Vagina (tissue), 2 donors: ENCODE measurements at regions not wholly inside any gene's neighbourhood (a gene's known extent, or its start where the extent isn't known, plus 50 kb on each side); places are given as distances from the start of the nearest gene placed in this dataset.

Experiments used
- DNase-seq, 2 donors: peaks; one replicate each; pipeline ENCODE4 v3.0.0-alpha.2; 2017; ENCODE audit errors: extremely low spot score in 2 of 2
- H3K27ac ChIP-seq: fragments of 200-600 bp; sonication (generic); one replicate; pipeline ENCODE4 v1.5.1; 2019
- H3K27me3 ChIP-seq: fragments of 200-600 bp; sonication (generic); one replicate; pipeline ENCODE4 v1.5.1; 2019
- H3K36me3 ChIP-seq, 2 donors: fragments of 200-600 bp; sonication (generic); one replicate each; pipeline ENCODE4 v1.5.1; 2017 to 2019
- H3K4me1 ChIP-seq: fragments of 200-600 bp; sonication (generic); one replicate; pipeline ENCODE4 v1.5.1; 2019
- H3K4me3 ChIP-seq, 2 donors: fragments of 200-600 bp; sonication (generic); 1 replicate in 1 of 2; 2 replicates in 1 of 2; pipeline ENCODE4 v1.5.1; 2016 to 2019
- H3K9me3 ChIP-seq: fragments of 200-600 bp; sonication (generic); one replicate; pipeline ENCODE4 v1.5.1; 2019
- POLR2A ChIP-seq, 2 donors: fragments of 450-650 bp; IDR thresholded peaks; one replicate each; pipeline ENCODE4 v1.6.1; 2017; ENCODE audit warnings: antibody characterized with exemption in 2 of 2, mild to moderate bottlenecking in 2 of 2, moderate library complexity in 2 of 2
- POLR2AphosphoS5 ChIP-seq, 2 donors: sonication (generic); formaldehyde crosslinking; IDR thresholded peaks; one replicate each; pipeline ENCODE4 v1.9.0; 2017; ENCODE audit warnings: antibody characterized with exemption in 2 of 2, mild to moderate bottlenecking in 2 of 2, low read depth in 1 of 2; ENCODE audit not compliant: insufficient read depth in 1 of 2
- intact Hi-C: fragments of 100-400 bp; cut with DNase I; formaldehyde crosslinking; loops from one replicate; pipeline ENCODE4 v1.15.1; 2023
- TF ChIP-seq, protein P1 (sequence below), 3 experiments: fragments of 450-650 bp in 2 of 3; fragments of 200-600 bp in 1 of 3; sonication (generic) in 1 of 3; IDR thresholded peaks; one replicate each; pipeline ENCODE4 v1.5.1; 2017 to 2019; ENCODE audit warnings: antibody characterized with exemption in 3 of 3, mild to moderate bottlenecking in 2 of 3, moderate library complexity in 2 of 3

DNA sequence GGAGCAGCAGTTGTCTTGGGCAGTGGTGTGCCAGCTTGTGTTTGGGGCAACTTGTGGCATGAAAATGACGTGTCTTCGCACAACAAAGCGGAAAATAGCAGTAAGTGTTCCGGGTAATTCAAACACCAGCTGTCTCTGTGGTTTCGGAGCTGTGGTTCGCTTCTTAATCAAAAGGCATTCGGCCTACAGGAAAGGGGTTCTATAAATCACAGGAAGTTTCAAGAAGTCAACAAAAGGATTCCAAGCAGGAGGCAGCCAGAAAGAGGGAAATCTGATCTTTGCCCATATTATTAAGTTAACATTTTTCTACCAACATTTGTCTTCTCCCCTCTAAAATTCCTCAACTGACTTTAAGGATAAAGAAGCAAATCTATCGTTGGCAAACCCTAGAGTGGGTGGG lies 353.4 kb downstream of the FGFR2 start:
- TF ChIP-seq POLR2A (IDR thresholded peaks at IDR 0.05): no peak
- TF ChIP-seq, protein P1, sequence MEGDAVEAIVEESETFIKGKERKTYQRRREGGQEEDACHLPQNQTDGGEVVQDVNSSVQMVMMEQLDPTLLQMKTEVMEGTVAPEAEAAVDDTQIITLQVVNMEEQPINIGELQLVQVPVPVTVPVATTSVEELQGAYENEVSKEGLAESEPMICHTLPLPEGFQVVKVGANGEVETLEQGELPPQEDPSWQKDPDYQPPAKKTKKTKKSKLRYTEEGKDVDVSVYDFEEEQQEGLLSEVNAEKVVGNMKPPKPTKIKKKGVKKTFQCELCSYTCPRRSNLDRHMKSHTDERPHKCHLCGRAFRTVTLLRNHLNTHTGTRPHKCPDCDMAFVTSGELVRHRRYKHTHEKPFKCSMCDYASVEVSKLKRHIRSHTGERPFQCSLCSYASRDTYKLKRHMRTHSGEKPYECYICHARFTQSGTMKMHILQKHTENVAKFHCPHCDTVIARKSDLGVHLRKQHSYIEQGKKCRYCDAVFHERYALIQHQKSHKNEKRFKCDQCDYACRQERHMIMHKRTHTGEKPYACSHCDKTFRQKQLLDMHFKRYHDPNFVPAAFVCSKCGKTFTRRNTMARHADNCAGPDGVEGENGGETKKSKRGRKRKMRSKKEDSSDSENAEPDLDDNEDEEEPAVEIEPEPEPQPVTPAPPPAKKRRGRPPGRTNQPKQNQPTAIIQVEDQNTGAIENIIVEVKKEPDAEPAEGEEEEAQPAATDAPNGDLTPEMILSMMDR (IDR thresholded peaks at IDR 0.05): no peak
- no peak for TF ChIP-seq POLR2AphosphoS5 (IDR thresholded peaks at IDR 0.05; ENCODE audit: insufficient read depth in 1 of 2, low read depth in 1 of 2)
- no peak for DNase-seq
- no peak overlapping the region for H3K27ac ChIP-seq

DNA sequence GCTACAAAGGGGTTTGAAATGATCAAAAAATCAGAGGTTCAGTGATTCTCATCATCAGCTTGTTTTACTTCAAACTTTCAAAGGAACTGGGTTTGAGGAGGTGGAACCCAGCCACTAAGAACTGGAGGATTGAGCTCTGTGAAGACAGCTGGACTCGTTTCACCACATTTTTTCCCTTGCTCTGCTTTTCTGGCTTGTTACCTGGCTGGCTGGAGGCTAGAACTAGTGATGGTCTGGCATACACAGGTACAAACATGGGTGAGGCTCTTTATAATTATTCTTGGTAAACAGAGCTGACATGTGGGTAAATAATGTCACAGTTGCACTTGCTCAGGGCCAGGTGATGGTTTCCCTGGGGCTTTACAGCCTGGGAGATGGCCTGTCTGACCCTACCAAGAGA lies 352.5 kb downstream of the FGFR2 start:
- H3K4me1 ChIP-seq: peaks cover 9% of the 10 kb centered on the region
- intact Hi-C loops: no loop called here

More for the DNA sequence above, 353.4 kb downstream of the FGFR2 start:
- intact Hi-C loops: no loop called here
- Histone ChIP-seq H3K4me1 (peaks cover 9% of the 10 kb centered on the region), H3K27me3 (no peaks in the 10 kb centered on the region), H3K36me3 (no peaks in the 10 kb centered on the region), H3K4me3 (no peak overlapping the region), H3K9me3 (no peaks in the 10 kb centered on the region)

DNA sequence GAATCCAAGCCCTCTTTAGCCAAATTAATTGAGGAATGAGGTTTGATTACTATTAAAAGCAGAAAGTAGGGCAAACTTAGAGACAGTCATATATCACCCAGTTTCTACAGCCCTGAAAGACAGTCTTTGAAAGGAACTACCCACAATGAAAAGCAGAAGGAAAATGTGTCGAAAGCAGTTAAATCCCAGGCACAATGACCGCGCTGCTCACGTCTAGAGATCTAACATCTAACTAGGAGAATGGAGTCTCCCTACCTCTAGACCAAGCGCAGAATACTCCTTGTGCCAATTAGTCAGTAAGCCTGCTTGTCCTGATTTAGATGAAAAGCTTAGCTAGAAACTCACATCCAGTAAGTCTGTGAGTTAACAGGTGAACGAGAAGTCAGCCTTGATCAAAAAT lies 350.0 kb downstream of the FGFR2 start:
- Histone ChIP-seq H3K27ac (no peak overlapping the region), H3K36me3 (no peaks in the 10 kb centered on the region), H3K4me3 (no peak overlapping the region), H3K4me1 (peaks cover 2% of the 10 kb centered on the region), H3K9me3 (no peaks in the 10 kb centered on the region), H3K27me3 (no peaks in the 10 kb centered on the region)
- TF ChIP-seq POLR2AphosphoS5 (IDR thresholded peaks at IDR 0.05; ENCODE audit: insufficient read depth in 1 of 2, low read depth in 1 of 2) (no peak), POLR2A (IDR thresholded peaks at IDR 0.05) (no peak)
- TF ChIP-seq, protein P1 (IDR thresholded peaks at IDR 0.05): no peak
- no peak for DNase-seq
- intact Hi-C loops: no loop called here

More for the DNA sequence above, 352.5 kb downstream of the FGFR2 start:
- no peak for DNase-seq
- no peaks in the 10 kb centered on the region for H3K36me3 ChIP-seq
- no peaks in the 10 kb centered on the region for H3K9me3 ChIP-seq
- no peak for TF ChIP-seq POLR2A (IDR thresholded peaks at IDR 0.05)
- TF ChIP-seq, protein P1 (IDR thresholded peaks at IDR 0.05): no peak
- no peak for TF ChIP-seq POLR2AphosphoS5 (IDR thresholded peaks at IDR 0.05; ENCODE audit: insufficient read depth in 1 of 2, low read depth in 1 of 2)
- no peak overlapping the region for H3K4me3 ChIP-seq
- no peak overlapping the region for H3K27ac ChIP-seq
- no peaks in the 10 kb centered on the region for H3K27me3 ChIP-seq

DNA sequence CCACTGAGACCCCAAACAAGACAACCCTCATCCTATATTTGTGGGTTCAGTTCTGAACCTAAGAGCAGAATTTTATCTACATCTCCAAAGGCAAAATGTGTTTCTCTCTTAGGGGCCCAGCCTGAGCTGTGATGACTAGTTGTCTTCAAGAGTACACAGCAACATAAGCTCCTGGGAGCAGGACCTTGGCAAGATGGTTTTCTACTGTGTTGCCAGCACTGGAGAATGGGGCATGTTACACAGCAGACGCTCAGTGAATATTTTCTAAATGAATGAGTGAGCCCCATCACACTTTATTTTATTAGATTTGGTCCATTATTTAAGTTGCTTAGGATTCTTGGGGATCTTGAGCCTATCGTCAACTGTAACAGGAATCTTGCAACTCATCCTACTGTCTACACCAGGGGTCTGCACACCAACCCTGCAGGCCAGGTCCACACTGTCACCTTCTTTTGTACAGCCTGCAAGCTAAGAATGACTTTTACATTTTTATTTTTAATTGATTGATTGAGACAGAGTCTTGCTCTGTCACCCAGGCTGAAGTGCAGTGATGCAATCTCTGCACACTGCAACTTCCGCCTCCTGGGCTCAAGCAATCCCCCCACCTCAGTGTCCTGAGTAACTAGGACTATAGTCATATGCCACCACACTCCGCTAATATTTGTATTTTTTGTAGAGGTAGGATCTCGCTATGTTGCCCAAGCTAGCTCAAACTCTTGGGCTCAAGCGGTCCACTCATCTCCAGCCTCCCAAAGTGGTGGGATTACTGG lies 347.1 kb downstream of the FGFR2 start:
- DNase-seq: no peak
- TF ChIP-seq POLR2A (IDR thresholded peaks at IDR 0.05): no peak
- TF ChIP-seq POLR2AphosphoS5 (IDR thresholded peaks at IDR 0.05; ENCODE audit: insufficient read depth in 1 of 2, low read depth in 1 of 2): no peak
- TF ChIP-seq, protein P1 (IDR thresholded peaks at IDR 0.05): no peak
- no peaks in the 10 kb centered on the region for H3K4me1 ChIP-seq
- no peaks in the 10 kb centered on the region for H3K36me3 ChIP-seq
- intact Hi-C loops: no loop called here
- H3K4me3 ChIP-seq: no peak overlapping the region
- H3K9me3 ChIP-seq: no peaks in the 10 kb centered on the region
- H3K27ac ChIP-seq: no peak overlapping the region
- no peaks in the 10 kb centered on the region for H3K27me3 ChIP-seq

DNA sequence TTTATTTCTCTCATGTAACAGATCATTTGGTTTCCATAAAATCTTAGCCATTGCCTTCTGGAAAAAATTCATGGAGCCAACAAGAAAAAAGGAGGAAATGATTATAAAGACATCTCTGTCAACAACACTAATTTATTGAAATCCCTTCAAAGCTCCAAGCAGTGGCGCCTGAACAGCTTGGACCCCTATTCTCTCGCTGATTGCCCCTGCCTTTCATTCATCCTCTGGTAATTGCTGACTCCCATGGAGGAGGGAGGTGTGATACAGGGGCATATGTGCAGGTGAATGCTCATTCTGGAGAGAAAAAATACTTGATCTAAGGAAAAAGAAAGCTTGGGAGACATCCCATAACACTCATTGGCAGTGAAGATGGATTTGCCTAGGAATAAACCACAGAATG lies 345.5 kb downstream of the FGFR2 start:
- Histone ChIP-seq H3K27me3 (no peaks in the 10 kb centered on the region), H3K4me3 (no peak overlapping the region)
- intact Hi-C loops: no loop called here

More for the DNA sequence above, 345.5 kb downstream of the FGFR2 start:
- Histone ChIP-seq H3K27ac (no peak overlapping the region), H3K4me1 (no peaks in the 10 kb centered on the region), H3K9me3 (no peaks in the 10 kb centered on the region), H3K36me3 (no peaks in the 10 kb centered on the region)
- TF ChIP-seq, protein P1 (IDR thresholded peaks at IDR 0.05): no peak
- TF ChIP-seq POLR2AphosphoS5 (IDR thresholded peaks at IDR 0.05; ENCODE audit: insufficient read depth in 1 of 2, low read depth in 1 of 2) (no peak), POLR2A (IDR thresholded peaks at IDR 0.05) (no peak)
- DNase-seq: no peak
